ENCODE measurements at regions not wholly inside any gene's neighbourhood (a gene's known extent, or its start where the extent isn't known, plus 50 kb on each side); places are given as distances from the start of the nearest gene placed in this dataset.

DNA sequence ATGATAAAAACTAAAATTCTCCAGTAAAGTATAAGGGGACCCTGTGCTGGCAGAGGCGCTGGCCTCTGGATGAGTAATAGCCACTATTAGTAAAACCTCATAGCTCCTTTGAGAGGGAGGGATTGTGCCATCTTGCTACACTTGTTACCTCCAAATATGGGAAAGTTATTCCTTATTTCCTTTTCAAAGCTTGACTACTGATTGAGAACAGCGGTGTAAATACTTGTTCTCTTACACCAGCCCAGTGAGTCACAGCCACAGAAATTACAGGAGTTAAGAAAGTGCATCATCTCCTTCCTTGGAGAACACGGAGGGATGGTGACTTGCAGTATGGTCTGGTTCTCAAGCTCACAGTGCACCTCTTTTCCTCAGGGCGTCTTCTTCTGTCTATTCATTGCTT lies 379.0 kb downstream of the EFNB2 start:
- ATAC-seq, result no peak

DNA sequence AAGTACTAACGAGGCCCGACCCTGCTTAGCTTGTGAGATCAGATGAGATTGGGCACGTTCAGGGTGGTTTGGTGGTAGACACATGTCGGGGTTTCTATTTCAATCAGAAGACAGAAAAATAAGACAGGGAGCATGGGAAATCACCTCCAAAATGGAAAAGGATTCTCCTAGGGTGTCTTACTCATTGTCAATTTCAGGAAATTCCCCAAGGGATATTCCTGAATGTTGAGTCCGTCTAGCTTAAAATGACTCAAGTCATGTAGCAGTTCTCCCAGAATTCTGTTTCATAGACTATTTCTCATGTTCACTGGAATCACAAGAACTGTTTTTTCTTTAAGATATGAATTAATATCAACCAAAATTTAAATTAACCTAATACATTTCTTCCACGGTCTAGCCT lies 380.1 kb downstream of the EFNB2 start:
- intact Hi-C loops (cut with DNase I), result no loop called here
- no peaks in the 10 kb centered on the region for H3K36me3 ChIP-seq (replicated peaks in 1 of 2; ENCODE audit: insufficient read depth in 1 of 2, low read depth in 2 of 2)
- no peaks in the 10 kb centered on the region for H3K27me3 ChIP-seq
- DNase-seq, result no peak
- no peaks in the 10 kb centered on the region for H3K4me1 ChIP-seq
- no peaks in the 10 kb centered on the region for H3K9me3 ChIP-seq
- no peak for ATAC-seq
- no peak overlapping the region for H3K27ac ChIP-seq
- no peak overlapping the region for H3K4me3 ChIP-seq
- 89 to 92% methylated on average over 6 of the region's 6 CpGs for WGBS, 2 donors
- no peak for TF ChIP-seq POLR2A (IDR thresholded peaks at IDR 0.05)
- TF ChIP-seq, protein P1, sequence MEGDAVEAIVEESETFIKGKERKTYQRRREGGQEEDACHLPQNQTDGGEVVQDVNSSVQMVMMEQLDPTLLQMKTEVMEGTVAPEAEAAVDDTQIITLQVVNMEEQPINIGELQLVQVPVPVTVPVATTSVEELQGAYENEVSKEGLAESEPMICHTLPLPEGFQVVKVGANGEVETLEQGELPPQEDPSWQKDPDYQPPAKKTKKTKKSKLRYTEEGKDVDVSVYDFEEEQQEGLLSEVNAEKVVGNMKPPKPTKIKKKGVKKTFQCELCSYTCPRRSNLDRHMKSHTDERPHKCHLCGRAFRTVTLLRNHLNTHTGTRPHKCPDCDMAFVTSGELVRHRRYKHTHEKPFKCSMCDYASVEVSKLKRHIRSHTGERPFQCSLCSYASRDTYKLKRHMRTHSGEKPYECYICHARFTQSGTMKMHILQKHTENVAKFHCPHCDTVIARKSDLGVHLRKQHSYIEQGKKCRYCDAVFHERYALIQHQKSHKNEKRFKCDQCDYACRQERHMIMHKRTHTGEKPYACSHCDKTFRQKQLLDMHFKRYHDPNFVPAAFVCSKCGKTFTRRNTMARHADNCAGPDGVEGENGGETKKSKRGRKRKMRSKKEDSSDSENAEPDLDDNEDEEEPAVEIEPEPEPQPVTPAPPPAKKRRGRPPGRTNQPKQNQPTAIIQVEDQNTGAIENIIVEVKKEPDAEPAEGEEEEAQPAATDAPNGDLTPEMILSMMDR (IDR thresholded peaks at IDR 0.05), result no peak

More for the DNA sequence above, 379.0 kb downstream of the EFNB2 start:
- WGBS, 2 donors, result 86 to 89% methylated on average over 4 of the region's 4 CpGs
- intact Hi-C loops (cut with DNase I), result no loop called here
- H3K9me3 ChIP-seq, result no peaks in the 10 kb centered on the region
- no peaks in the 10 kb centered on the region for H3K36me3 ChIP-seq (replicated peaks in 1 of 2; ENCODE audit: insufficient read depth in 1 of 2, low read depth in 2 of 2)
- no peaks in the 10 kb centered on the region for H3K27me3 ChIP-seq
- no peaks in the 10 kb centered on the region for H3K4me1 ChIP-seq
- DNase-seq, result no peak
- H3K27ac ChIP-seq, result no peak overlapping the region
- no peak for TF ChIP-seq POLR2A (IDR thresholded peaks at IDR 0.05)
- TF ChIP-seq, protein P1 (IDR thresholded peaks at IDR 0.05), result no peak
- H3K4me3 ChIP-seq, result no peak overlapping the region

DNA sequence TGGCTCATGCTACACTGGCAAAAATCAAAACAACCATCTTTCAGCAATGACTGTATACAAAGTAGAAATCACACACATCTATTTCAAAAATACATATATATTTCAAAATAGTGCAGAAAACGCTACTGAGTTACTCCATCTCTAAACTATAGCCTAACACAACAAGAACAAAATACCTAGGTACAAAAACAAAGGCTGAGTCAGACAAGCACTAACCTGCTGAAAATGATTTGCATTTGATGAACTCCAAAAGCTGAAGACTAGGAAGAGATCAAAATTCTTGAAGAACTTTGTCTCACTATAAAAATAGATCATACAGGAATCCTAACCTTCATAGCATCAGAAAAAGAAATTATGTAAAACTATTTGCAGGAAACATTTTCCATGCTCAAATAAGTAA lies 381.6 kb downstream of the EFNB2 start:
- no peak for ATAC-seq

DNA sequence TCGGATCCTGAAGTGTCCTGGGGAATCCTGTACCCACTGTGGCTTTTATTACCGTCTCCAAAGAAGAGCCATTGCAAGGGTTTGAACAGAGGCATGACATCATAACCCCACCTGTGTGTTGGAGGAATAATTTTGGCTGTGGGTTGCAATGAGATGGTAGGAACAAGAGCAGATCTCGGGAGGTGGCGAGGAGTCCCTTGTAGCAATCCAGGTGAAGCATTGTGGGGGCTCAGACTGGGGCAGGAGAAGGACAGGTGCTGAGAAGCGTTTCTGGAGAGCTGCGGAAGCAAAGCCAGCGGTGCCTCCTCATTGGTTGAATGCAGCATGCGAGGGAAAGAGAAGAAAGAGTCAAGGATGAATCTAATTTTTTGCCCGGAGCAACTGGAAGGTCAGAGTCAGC lies 382.4 kb downstream of the EFNB2 start:
- H3K27ac ChIP-seq, result no peak overlapping the region

More for the DNA sequence above, 381.6 kb downstream of the EFNB2 start:
- Histone ChIP-seq H3K36me3 (replicated peaks in 1 of 2; ENCODE audit: insufficient read depth in 1 of 2, low read depth in 2 of 2) (no peaks in the 10 kb centered on the region), H3K4me1 (no peaks in the 10 kb centered on the region), H3K9me3 (no peaks in the 10 kb centered on the region), H3K27me3 (no peaks in the 10 kb centered on the region), H3K4me3 (no peak overlapping the region), H3K27ac (no peak overlapping the region)
- intact Hi-C loops (cut with DNase I), result no loop called here
- 2 to 89% methylated on average over 1 of the region's 1 CpG for WGBS, 2 donors
- TF ChIP-seq, protein P1 (IDR thresholded peaks at IDR 0.05), result no peak
- TF ChIP-seq POLR2A (IDR thresholded peaks at IDR 0.05), result no peak
- no peak for DNase-seq

DNA sequence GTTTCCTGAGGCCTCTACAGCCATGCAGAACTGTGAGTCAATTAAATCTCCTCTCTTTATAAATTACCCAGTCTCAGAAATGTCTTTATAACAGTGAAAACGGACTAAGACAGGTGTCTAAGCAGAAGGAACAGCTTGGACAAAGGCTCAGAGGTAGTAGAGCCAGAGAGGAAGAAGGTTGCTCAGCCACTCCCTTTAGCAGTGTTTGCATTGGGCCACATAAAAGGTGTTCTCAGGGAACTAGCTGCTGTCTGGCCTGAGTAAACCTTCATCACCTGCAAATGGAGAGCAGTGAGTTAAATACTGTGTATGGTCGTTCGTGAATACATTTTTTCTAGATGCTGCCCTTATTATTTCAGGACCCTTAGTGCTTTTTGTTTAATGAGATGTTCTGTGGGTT lies 383.4 kb downstream of the EFNB2 start:
- ATAC-seq, result no peak
- H3K27me3 ChIP-seq, result no peaks in the 10 kb centered on the region
- 60 to 67% methylated on average over 3 of the region's 3 CpGs for WGBS, 2 donors

More for the DNA sequence above, 382.4 kb downstream of the EFNB2 start:
- Histone ChIP-seq H3K4me3 (no peak overlapping the region), H3K9me3 (no peaks in the 10 kb centered on the region), H3K4me1 (no peaks in the 10 kb centered on the region), H3K27me3 (no peaks in the 10 kb centered on the region), H3K36me3 (replicated peaks in 1 of 2; ENCODE audit: insufficient read depth in 1 of 2, low read depth in 2 of 2) (no peaks in the 10 kb centered on the region)
- intact Hi-C loops (cut with DNase I), result no loop called here
- TF ChIP-seq, protein P1 (IDR thresholded peaks at IDR 0.05), result no peak
- TF ChIP-seq POLR2A (IDR thresholded peaks at IDR 0.05), result no peak
- no peak for ATAC-seq
- DNase-seq, result no peak
- 83 to 86% methylated on average over 9 of the region's 9 CpGs for WGBS, 2 donors

More for the DNA sequence above, 383.4 kb downstream of the EFNB2 start:
- intact Hi-C loops (cut with DNase I), result no loop called here
- H3K4me1 ChIP-seq, result no peaks in the 10 kb centered on the region
- H3K36me3 ChIP-seq (replicated peaks in 1 of 2; ENCODE audit: insufficient read depth in 1 of 2, low read depth in 2 of 2), result no peaks in the 10 kb centered on the region
- no peaks in the 10 kb centered on the region for H3K9me3 ChIP-seq
- H3K27ac ChIP-seq, result no peak overlapping the region
- no peak overlapping the region for H3K4me3 ChIP-seq
- TF ChIP-seq, protein P1 (IDR thresholded peaks at IDR 0.05), result no peak
- TF ChIP-seq POLR2A (IDR thresholded peaks at IDR 0.05), result no peak
- no peak for DNase-seq
